Stimulated activated naive CD4-positive, alpha-beta T cell (primary cell): ENCODE measurements at regions not wholly inside any gene's neighbourhood (a gene's known extent, or its start where the extent isn't known, plus 50 kb on each side); places are given as distances from the start of the nearest gene placed in this dataset.

Experiments used
- DNase-seq, 6 experiments: peaks; one replicate each; lab custom pipeline; 2025; lab: John Stamatoyannopoulos, UW

DNA sequence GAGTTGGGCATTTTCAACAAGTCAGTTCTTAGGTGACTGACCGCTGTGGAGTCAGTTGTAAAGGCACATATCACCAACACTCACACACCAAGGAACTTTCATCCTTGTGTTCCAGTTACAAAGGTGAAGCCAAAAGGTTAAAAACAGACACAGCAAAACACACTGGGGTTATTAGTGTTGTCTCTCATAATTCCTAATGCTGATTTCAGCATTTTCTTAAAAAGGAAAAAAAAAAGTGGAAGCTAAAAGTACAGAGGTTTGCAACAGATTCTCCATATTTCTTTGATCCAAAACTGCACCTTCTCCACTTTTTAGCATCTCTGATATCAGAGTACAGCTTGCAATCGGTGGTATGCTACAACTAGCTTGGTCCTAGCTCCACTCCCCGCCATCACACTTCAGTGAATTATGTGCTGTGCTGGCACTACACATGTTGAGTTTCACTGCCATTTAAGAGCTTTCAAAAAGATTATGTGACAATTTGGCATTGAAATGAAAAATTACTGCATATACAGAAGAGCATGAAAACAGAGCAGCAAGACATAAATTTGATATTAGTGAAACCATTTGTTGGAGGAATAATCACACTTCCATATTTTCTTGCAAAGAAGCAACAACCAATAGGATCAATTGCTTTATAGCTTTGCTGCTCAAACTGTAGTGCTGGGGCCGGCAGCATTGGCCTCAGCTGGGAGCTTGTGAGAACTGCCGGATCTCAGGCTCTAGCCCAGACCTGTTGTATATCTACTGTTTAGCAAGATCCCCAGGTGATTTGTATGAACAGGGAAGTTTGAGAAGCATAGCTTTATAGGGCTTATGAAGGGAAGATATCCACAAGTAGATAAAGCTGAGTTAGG is 62.3 kb upstream of the DAPL1 start:
- no peak for DNase-seq

GRCh38 chr2:158733430-158733755 is 61.7 kb upstream of the DAPL1 start:
- DNase-seq: no peak

GRCh38 chr2:158734442-158734841 is 60.7 kb upstream of the DAPL1 start:
- DNase-seq: no peak

DNA sequence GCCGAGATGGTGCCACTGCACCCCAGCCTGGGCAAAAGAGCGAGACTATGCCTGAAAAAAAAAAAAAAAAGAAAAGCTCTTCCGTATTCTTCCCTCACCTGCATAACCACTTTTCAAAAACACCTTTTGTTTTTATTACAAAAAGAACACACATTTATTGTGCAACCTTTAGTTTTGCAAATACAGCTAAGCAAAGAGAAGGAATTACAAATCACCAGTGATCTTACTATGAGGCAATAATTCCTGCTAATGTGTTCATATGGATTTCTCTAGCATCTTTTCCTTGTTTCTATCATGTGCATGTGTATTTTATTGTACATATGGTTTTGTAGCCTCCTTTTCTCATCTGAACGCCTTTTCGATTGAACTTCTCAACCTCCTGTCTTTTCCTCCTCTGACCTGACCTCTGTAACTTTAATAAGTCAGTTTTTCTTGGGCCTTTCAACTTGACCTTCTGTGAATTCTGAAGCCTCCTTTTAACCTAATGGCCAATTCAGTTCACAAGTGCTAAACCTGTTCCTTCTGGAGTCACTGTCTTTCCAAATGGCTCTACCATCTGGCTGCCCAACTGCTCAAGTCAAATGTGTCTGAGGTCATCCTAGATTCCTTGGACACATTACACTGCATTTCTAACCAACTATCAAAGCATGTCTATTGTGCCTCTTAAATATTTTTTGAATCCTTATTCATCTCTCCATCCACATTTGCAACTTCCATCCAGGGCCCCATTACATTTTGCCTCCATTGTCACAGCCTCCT is 59.1 kb upstream of the DAPL1 start:
- DNase-seq: no peak

DNA sequence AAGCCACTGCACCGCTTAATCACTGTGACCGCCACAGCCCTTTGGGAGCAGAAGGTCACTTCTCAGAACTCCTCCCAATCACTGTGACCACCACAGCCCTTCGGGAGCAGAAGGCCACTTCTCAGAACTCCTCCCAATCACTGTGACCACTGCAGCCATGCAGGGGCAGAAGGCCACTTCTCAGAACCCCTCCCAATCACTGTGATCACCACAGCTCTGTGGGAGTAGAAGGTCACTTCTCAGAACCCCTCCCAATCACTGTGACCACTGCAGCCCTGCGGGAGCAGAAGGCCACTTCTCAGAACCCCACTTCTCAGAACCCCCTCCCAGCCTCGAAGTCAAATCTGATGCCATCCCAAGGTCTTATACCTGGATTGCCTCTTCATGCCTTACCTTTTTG is 56.8 kb upstream of the DAPL1 start:
- DNase-seq: no peak

DNA sequence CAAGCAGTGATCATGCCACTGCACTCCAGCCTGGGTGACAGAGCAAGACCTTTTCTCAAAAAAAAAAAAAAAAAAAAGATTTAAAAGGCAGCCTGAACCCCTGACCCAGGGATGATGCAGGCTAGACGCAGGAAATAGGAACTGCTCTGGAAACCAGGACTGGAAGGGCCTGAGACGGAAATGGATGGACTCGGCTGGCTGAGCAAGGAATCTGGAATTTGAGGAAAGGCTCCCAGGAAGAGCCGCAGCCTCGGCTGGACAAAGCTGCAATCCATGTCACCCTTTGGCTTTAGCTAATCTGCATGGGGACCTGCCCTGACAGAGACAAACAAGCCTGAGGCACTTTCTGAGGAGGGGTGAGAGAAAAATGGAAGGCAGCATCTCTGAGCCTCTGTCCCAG is 55.0 kb upstream of the DAPL1 start:
- no peak for DNase-seq

DNA sequence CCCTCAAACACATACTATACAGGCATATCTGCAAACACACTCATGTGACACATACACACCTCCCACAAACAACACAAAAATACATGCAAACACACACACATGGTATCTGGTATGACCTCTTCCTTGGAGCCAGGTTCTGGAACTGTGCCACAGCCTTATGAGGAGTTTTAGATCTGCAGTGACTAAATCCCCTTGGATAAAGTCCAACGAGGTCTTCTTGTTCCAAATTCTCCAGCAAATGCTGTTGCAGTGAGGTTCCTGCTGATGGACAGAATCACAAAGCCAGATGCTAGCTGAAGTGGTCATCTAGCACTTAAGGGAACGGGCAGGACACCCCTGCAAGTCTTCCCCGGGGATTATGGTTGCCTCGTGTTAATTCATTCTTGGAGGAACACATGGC is 54.5 kb upstream of the DAPL1 start:
- DNase-seq: no peak

DNA sequence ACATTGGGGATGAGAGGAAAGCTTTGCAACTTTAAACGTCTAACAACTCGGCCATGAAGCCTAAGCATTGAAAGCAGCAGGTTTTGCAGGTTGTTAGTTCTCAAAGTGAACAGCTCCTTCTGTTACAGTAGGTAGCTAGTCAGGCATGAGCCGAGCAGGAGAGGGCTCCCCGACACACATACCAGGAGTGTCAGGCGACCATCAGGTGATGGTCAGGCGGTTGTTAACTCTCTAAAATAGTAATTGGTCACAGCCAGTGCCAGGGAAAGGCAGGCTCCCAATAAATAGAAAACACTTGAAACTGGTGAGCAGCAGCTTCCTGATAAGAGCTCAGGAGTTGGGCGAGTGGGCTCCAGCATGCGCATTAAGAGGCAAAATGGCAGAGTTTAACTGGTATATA is 53.5 kb upstream of the DAPL1 start:
- no peak for DNase-seq

DNA sequence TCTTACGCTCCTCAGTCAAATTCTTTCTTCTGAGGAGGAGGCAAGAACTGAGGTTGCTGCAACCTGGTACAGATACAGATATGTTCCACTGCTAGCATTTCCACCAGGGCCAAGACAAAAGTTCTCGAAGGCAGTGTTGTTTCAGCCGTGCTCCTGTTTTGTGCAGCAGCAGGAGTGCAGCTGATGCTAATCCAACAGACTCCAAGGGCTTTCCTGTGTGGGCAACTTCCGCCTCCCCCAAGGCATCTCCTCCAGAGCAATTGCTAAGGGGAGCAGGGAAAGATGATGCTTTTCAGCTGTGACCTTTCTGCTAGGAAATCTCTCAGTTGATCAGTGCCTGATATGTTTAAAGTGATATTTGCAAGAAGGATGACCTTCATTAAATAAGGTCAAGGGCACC is 52.6 kb upstream of the DAPL1 start:
- DNase-seq: no peak

DNA sequence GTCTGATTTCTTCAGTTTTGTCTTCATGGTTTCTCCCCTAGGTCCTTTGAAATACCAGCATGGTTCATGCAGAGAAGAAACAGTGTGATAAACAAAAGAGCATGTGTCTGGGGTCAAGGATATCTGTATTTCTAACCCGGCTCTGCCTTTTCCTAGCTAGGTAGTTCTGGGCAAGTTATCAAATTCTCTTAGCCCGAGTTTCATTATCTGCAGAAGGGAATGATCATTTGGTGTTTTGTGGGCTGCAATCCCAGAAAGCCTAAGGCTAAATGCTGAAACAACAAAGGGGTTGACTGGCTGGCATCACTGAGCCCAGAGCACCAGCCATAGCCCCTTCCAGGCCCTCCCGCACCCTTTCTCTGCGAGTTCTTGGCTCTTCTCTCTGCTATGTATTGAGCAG is 51.7 kb upstream of the DAPL1 start:
- no peak for DNase-seq

DNA sequence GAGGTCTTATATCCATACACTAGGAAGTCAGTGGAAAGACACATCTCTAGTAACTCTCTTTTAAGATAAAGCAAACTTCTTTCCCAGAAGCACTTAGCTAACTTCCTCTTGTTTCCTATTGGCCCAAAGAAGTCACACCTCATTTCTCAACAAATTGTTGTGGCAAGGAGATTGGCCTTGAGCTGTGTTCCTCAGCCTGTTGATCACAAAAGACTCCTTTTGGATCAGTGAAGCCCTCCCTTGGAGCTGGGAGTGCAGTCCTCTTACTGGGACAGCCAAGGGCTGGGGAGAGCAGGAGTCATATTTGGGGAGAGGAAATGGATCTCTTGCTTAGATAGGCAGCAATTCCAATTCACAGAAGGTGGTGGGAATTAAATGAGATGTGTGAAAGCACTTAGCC is 51.2 kb upstream of the DAPL1 start:
- DNase-seq: no peak

GRCh38 chr2:158745067-158745865 is 49.9 kb upstream of the DAPL1 start:
- peak; percentile 1 to 51 (median 16) for DNase-seq
